RCC 7860 (cell line): ENCODE measurements at regions not wholly inside any gene's neighbourhood (a gene's known extent, or its start where the extent isn't known, plus 50 kb on each side); places are given as distances from the start of the nearest gene placed in this dataset.

ENCODE experiments used
- DNase-seq: peaks from one replicate; pipeline ENCODE4 v3.0.0-alpha.2; 2015; ENCODE audit warnings: low spot score
- FAIRE-seq: peaks from 2 replicates; lab custom pipeline; 2012; peaks lifted over from hg19 to GRCh38; lab: Jason Lieb, UNC

GRCh38 chr3:190790185-190790584 is 72.3 kb downstream of the GMNC start:
- DNase-seq, result no peak
- no peak for FAIRE-seq

- DNase-seq, result no peak
- no peak for FAIRE-seq
These were observed 75.6 kb downstream of the GMNC start for GRCh38 chr3:190786898-190787297.

- FAIRE-seq, result no peak
- DNase-seq, result no peak
These were observed 77.4 kb downstream of the GMNC start for GRCh38 chr3:190785047-190785446.

- no peak for FAIRE-seq
- DNase-seq, result no peak
These were observed 82.0 kb downstream of the GMNC start for GRCh38 chr3:190780524-190780923.

- DNase-seq, result no peak
- no peak for FAIRE-seq
These were observed 87.9 kb downstream of the GMNC start for GRCh38 chr3:190774633-190775032.

DNA sequence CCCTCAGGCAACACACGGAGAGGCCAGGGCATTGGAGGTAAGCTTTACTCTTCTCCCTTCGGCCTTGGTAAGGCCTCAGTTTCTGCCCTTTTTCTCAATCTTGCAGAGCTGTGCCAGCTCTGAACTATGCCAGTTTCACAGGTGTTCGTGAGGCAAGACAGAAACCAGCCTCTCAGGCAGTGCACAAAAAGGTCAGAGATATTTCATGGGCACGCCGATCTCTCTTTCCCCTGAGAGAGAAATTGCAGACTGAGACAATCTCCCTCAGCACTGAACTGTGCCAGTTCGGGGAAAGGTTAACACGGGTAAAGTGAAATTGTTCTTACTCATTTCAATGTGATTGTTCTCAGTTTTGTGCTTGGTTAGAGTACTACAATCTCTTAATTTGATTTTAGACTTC is 88.5 kb downstream of the GMNC start:
- no peak for DNase-seq
- no peak for FAIRE-seq

- FAIRE-seq, result no peak
These were observed 89.7 kb downstream of the GMNC start for GRCh38 chr3:190772831-190773230.

DNA sequence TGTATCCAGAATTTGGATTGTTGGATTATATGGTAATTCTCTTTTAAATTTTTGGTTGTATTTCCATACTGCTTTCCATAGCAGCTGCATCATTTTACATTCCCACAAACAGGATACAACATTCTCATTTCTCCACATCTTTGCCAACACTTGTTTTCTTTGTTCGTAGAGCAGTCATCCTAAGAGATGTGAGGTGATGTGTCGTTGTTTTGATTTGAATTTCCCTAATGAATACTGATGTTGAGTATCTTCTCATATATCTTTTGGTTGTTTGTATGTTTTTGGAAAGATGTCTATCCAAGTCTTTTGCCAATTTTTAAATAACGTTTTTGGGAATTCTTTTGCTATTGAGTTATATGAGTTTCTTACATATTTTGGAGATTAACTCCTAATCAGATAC is 93.6 kb downstream of the GMNC start:
- FAIRE-seq, result no peak

More at GRCh38 chr3:190772831-190773230, 89.7 kb downstream of the GMNC start:
- no peak for DNase-seq

DNA sequence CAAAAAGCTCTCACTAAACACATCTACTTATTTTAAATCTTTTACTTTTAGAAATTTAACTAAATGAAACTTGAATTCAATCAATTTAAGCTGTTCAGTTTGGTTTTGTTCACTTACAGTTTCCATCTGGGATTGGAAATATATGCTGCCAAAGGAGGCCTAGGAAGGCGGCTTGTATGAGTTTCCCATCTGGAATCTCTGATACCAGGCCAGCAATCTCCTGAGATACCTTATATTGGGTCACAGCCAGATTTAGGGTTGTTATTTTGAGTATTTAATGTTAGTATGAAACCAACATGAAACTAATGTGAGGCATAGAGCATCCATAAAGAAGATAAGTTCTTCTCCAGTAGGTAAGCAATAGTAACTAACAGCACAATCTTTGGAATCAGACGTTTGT is 94.6 kb downstream of the GMNC start:
- FAIRE-seq, result no peak

More for the DNA sequence above, 93.6 kb downstream of the GMNC start:
- DNase-seq, result no peak

DNA sequence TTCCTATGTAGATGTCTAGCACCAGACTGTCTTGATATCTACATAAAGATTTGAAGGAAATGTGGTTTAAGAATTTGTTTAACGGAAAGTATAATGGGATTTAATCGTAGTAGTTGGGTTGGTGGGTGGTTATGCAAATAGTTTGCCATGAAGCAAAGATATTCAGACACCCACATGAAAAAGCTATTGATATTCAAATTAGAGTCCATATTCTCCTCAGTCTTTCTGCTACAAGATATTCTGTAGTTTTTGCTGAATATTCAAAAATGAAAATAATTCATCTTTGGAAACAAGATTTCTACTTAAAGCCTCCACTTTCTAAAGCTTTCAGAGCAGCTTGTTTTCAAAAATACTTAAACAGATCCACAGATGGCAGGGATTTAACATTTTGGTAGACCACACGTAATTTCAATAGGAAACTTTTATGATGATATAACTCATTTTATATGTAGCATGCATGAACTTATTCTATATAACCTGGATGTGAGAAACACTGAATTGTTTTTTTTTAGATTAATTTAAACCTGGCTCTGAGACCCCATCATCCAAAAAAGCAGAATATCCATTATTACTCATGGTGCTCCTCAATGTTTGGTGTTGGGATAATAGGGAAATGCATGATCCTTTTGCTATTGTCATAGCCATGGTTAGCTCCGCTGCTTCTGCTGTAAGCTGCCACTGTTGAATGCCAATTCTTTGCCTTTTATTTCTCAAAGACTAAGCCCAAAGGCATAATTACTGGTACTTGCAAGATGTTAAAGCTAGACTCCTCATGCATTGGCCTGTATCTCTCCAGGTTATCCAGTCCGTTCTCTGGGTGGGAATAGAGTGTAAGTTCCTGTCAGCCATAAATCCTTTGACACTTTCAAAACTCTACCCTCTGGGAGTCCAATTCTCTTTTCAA is 98.0 kb downstream of the GMNC start:
- no peak for FAIRE-seq

More for the DNA sequence above, 94.6 kb downstream of the GMNC start:
- no peak for DNase-seq

GRCh38 chr3:190762801-190763200 is 99.7 kb downstream of the GMNC start:
- no peak for FAIRE-seq

More for the DNA sequence above, 98.0 kb downstream of the GMNC start:
- DNase-seq, result no peak

GRCh38 chr3:190747571-190747970 is 114.9 kb downstream of the GMNC start:
- FAIRE-seq (no peak), DNase-seq (no peak)

More at GRCh38 chr3:190762801-190763200, 99.7 kb downstream of the GMNC start:
- DNase-seq, result no peak

DNA sequence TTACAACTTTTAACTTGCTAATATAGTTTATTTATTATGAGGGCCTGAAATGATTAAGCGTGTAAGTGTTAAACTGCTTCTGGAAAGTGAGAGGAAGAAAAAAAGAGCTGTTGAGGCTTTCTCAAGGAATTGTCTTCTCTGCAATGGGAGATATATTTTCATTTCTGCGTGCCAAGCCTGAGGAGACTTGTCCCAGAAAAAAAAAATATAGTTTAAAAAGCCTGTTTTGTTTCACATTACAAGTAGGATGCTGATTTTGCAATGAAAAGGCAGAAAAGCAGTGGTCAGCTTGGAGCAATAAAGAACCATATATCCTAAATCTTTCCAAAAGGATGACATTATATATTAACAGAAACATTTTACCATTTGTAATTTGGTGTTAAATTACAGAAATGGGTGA is 115.5 kb downstream of the GMNC start:
- no peak for DNase-seq
- no peak for FAIRE-seq

DNA sequence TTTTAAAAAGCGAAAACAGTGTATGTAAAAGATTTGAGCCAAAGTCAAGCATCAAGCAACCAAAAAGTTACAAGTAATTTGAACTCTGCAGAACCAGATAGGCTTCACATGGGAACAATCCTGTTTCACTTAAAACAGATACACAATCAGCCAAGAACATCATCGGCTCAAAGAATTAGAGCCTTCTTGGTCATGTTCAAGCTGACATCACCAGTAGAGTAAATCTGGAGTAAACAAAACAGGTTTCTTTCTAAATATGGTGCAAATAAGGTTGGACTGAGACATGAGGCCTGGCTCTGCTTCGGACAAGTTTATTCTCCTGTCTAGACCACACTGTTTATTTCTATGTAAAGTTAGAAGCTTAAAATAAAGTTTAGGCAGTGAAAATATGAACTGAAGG is 116.0 kb downstream of the GMNC start:
- FAIRE-seq (no peak), DNase-seq (no peak)

DNA sequence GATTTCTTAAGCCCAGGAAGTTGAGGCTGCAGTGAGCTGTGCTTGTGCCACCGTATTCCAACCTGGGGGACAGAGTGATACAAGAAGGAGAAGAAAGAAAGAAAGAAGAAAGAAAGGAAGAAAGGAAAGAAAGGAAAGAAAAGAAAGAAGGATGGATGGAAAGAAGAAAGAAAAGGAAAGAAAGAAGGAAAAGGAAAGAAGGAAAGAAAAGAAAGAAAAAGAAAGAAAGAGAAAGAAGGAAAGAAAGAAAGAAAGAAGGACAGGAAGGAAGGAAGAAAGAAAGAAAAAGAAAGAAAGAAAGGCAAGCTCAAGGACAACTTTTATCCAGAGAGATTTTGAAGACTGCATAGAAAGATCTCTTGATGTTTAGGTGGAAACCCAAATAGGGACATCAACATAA is 120.7 kb downstream of the GMNC start:
- FAIRE-seq, result no peak

DNA sequence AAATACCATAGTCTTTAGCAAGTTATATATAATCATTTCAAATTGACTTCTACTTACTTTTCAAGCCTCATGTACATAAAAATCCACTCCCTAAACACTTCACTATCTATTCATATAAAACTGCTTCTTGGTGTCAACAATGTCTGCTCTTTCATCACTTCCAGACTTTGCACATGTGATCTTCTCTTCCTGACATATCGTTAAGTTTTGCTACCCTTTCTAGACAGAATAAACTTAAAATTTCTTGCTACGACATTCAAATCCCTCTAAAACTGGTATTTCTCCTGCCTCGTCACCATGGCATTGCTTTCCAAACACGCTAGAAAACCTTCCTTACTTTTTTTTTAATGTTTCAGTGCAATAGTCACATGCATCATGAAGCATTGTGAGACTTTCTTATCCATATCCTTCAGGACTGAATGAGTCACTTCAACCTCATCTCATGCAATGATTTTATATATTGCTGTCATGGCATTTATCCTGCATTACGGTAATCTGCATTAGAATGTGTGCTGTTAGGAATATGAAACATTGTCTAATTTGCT is 122.8 kb downstream of the GMNC start:
- FAIRE-seq, result no peak
- no peak for DNase-seq

More for the DNA sequence above, 120.7 kb downstream of the GMNC start:
- no peak for DNase-seq

GRCh38 chr3:190738636-190739155 is 123.8 kb downstream of the GMNC start:
- FAIRE-seq, result no peak

DNA sequence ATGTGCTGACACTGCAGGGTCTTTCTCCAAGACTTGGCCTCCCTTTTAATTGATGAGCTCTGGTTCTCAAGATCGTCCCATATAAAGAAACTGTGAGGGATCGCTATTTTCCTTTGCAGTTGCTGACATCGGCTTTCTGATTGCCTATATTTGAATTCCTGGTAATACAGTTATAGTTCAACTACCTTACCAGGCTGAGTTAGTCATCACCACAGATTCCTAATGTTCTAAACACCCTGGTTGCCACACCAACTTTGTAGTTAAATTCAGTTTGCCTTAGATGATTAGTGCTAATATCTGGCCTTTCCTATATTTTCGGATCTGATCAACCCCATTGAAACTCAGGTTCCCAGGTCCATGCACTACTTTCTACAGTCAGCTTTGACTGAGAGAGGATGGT is 125.0 kb downstream of the GMNC start:
- FAIRE-seq, result peak; percentile 72

More at GRCh38 chr3:190738636-190739155, 123.8 kb downstream of the GMNC start:
- no peak for DNase-seq

DNA sequence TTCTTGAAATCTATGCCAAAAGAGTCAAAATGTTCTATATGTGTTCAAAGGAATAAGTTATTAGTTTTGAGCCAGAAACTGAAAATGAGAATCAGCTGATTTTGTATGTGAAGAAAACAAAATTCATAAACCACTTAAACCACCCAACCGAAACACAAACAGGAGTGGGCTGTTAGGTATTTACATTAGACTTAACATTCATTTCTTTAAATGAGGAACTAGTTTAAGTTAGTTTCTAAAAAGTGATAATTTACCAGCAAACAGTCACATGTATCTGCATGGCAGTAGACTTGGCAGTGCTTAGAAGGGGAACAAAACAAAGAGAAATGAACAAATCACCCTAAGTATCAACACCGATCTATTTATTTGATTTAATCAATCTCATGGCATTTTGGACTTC is 128.0 kb downstream of the GMNC start:
- FAIRE-seq (no peak), DNase-seq (no peak)

More for the DNA sequence above, 125.0 kb downstream of the GMNC start:
- DNase-seq, result peak; percentile 24

- FAIRE-seq, result no peak
- DNase-seq, result no peak
These were observed 128.8 kb downstream of the GMNC start for GRCh38 chr3:190733591-190734146.

- DNase-seq (no peak), FAIRE-seq (no peak)
These were observed 130.9 kb downstream of the GMNC start for GRCh38 chr3:190731596-190731995.
